ENCODE measurements at regions not wholly inside any gene's neighbourhood (a gene's known extent, or its start where the extent isn't known, plus 50 kb on each side); places are given as distances from the start of the nearest gene placed in this dataset.

GRCh38 chr2:187129306-187129705 lies 280.3 kb upstream of the ZSWIM2 start:
- H2AFZ ChIP-seq (ENCODE audit: control insufficient read depth, low read depth, low read length), result no peak overlapping the region
- TF ChIP-seq SMAD1 (IDR thresholded peaks at IDR 0.05; ENCODE audit: low read depth, partially characterized antibody) (no peak), SKIL (IDR thresholded peaks at IDR 0.05; ENCODE audit: low read depth, poor library complexity, severe bottlenecking) (no peak), ELK1 (IDR thresholded peaks at IDR 0.05; ENCODE audit: low read depth, low read length) (no peak), FOXK2 (IDR thresholded peaks at IDR 0.05) (no peak), BHLHE40 (IDR thresholded peaks at IDR 0.05; ENCODE audit: borderline replicate concordance in 1 of 2, low read depth in 2 of 2, low read length in 1 of 2) (no peak), RCOR1 (conservative IDR thresholded peaks at IDR 0.05; ENCODE audit: low read depth, low read length) (no peak), RBBP5 (conservative IDR thresholded peaks at IDR 0.05) (no peak)
- ATAC-seq, result no peak
- H3K9ac ChIP-seq (ENCODE audit: control insufficient read depth, insufficient read depth, low read length), result no peak overlapping the region
- ChIA-PET SMC1A (ENCODE audit: uncharacterized antibody, unreplicated experiment) (interaction anchor here (0.7 to 1.3 kb wide), 4 partner anchors 10 to 262 kb away, joined by 3 to 5 read pairs (median 4); no protein-coding TSS in a partner anchor), RAD21 (ENCODE audit: unreplicated experiment) (no interaction called here), CTCF (no interaction called here), POLR2A (no interaction called here)
- BruUV-seq (replicated peaks), result no TSS peak
- in situ Hi-C loops (cut with MboI), result no loop called here
- H3K27me3 ChIP-seq (replicated peaks in 1 of 2; ENCODE audit: control insufficient read depth in 2 of 2, insufficient read depth in 2 of 2, low read length in 1 of 2), result no peaks in the 10 kb centered on the region
- no peak overlapping the region for H3K4me2 ChIP-seq (ENCODE audit: control insufficient read depth, insufficient read depth)
- no peak for DNase-seq (ENCODE audit: low read depth, low spot score)
- no peak for FAIRE-seq
- H3K9me3 ChIP-seq (replicated peaks; ENCODE audit: control insufficient read depth, insufficient read depth, low read length), result no peaks in the 10 kb centered on the region
- no peak overlapping the region for H3K27ac ChIP-seq (ENCODE audit: control insufficient read depth, insufficient read depth)
- H4K20me1 ChIP-seq (ENCODE audit: control insufficient read depth, insufficient read depth), result no peaks in the 10 kb centered on the region
- H3K4me1 ChIP-seq (ENCODE audit: control insufficient read depth, insufficient read depth, low read length), result no peaks in the 10 kb centered on the region
- intact Hi-C loops (cut with micrococcal nuclease; ENCODE audit: unreplicated experiment), result no loop called here
- H3K79me2 ChIP-seq (ENCODE audit: control insufficient read depth, insufficient read depth, low read length), result no peaks in the 10 kb centered on the region
- H3K4me3 ChIP-seq, result no peak overlapping the region
- no peaks in the 10 kb centered on the region for H3K36me3 ChIP-seq (ENCODE audit: control insufficient read depth in 2 of 2, insufficient read depth in 2 of 2, low read length in 1 of 2)

Data from GM12878 (cell line).